Transverse colon (tissue), 4 donors: ENCODE measurements at regions not wholly inside any gene's neighbourhood (a gene's known extent, or its start where the extent isn't known, plus 50 kb on each side); places are given as distances from the start of the nearest gene placed in this dataset.

Source experiments
- DNase-seq: peaks from one replicate; pipeline ENCODE4 v3.0.0-alpha.2; 2019
- H3K27ac ChIP-seq, 4 donors: fragments of 200-600 bp; sonication (generic); 2 replicates each; pipeline ENCODE4 v1.5.1; 2016 to 2018; ENCODE audit warnings: inconsistent platforms in 4 of 4
- H3K27me3 ChIP-seq: fragments of 200-600 bp; sonication (generic); 2 replicates; pipeline ENCODE4 v1.5.1; 2017; ENCODE audit warnings: inconsistent platforms
- H3K36me3 ChIP-seq, 4 donors: fragments of 200-600 bp; sonication (generic); 2 replicates each; pipeline ENCODE4 v1.5.1; 2017 to 2019; ENCODE audit warnings: inconsistent platforms in 4 of 4
- H3K4me1 ChIP-seq, 4 donors: fragments of 200-600 bp; sonication (generic); 2 replicates each; pipeline ENCODE4 v1.5.1; 2017 to 2020; ENCODE audit warnings: inconsistent platforms in 4 of 4
- H3K4me3 ChIP-seq, 4 donors: fragments of 200-600 bp; sonication (generic); 1 replicate in 1 of 4; 2 replicates in 3 of 4; pipeline versions ENCODE4 v1.5.1 to v1.6.1; 2017 to 2019; ENCODE audit warnings: inconsistent platforms in 4 of 4
- H3K9me3 ChIP-seq, 2 donors: fragments of 200-600 bp; sonication (generic); 2 replicates each; pipeline ENCODE4 v1.5.1; 2017 to 2019; ENCODE audit warnings: inconsistent platforms in 2 of 2
- CTCF ChIP-seq, 5 experiments: fragments of 200-600 bp in 3 of 5; fragments of 450-650 bp in 2 of 5; sonication (generic) in 3 of 5; IDR thresholded peaks; 1 replicate in 2 of 5; 2 replicates in 3 of 5; pipeline ENCODE4 v1.5.1; 2016 to 2017; ENCODE audit warnings: antibody characterized with exemption in 5 of 5, inconsistent platforms in 3 of 5, mild to moderate bottlenecking in 2 of 5, moderate library complexity in 1 of 5
- EP300 ChIP-seq: sonication (generic); formaldehyde crosslinking; IDR thresholded peaks from one replicate; pipeline ENCODE4 v1.6.1; 2017; ENCODE audit warnings: antibody characterized with exemption, low read depth
- POLR2A ChIP-seq: fragments of 450-650 bp; IDR thresholded peaks from one replicate; pipeline ENCODE4 v1.6.1; 2016; ENCODE audit warnings: antibody characterized with exemption, mild to moderate bottlenecking, moderate library complexity
- POLR2AphosphoS5 ChIP-seq, 3 donors: sonication (generic); formaldehyde crosslinking; IDR thresholded peaks; one replicate each; pipeline ENCODE4 v1.6.1; 2016; ENCODE audit warnings: antibody characterized with exemption in 3 of 3
- WGBS, 2 donors: methylation state at CpG; one replicate each; pipeline ENCODE4 v1.1.5; 2018; ENCODE audit warnings: low coverage in 1 of 2; 5-methylcytosine and 5-hydroxymethylcytosine counted together
- in situ Hi-C, 4 donors: fragments of 200-750 bp; cut with MboI; loops; one replicate each; pipeline versions ENCODE4 v1.15.0 to v1.15.1; 2017; ENCODE audit warnings: low sequenced_read_pairs in 3 of 4, low pct_ligation_motif_present in 1 of 4, low pct_unique_long_range_greater_than_20kb in 1 of 4
- intact Hi-C: fragments of 100-400 bp; cut with DNase I; formaldehyde crosslinking; loops from one replicate; pipeline ENCODE4 v1.15.1; 2023; ENCODE audit warnings: low total_unique reads

GRCh38 chr7:13416071-13416470 is 573.4 kb downstream of the ETV1 start:
- H3K36me3 ChIP-seq: no peaks in the 10 kb centered on the region
- no peak overlapping the region for H3K27ac ChIP-seq
- TF ChIP-seq CTCF (IDR thresholded peaks at IDR 0.05) (no peak), POLR2AphosphoS5 (IDR thresholded peaks at IDR 0.05) (no peak), POLR2A (no peak), EP300 (no peak)
- H3K4me1 ChIP-seq: no peaks in the 10 kb centered on the region
- H3K4me3 ChIP-seq: no peak overlapping the region
- H3K9me3 ChIP-seq: no peaks in the 10 kb centered on the region
- 71 to 100% methylated on average over 1 to 2 of the region's 2 CpGs for whole genome bisulfite sequencing, 2 donors
- intact Hi-C loops (no loop called here), in situ Hi-C loops (no loop called here)
- H3K27me3 ChIP-seq: no peaks in the 10 kb centered on the region
- DNase-seq: no peak

DNA sequence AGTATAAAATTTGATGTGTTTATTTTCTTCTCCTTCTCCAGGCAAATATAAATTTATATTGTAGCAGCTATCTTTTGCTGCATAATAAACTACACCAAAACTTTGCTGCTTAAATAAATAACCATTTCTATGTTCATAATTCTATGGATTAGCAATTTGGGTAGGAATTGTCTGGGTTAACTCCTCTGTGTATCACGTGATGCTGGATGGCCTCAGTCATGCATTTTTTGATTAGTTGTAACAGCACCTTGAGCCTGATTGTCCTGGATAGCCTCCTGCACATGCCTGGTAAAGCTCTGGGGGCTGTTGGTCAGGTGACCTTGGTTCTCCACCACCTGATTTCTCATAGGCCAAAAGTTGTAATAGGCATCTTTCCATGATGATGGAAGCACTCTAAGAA is 572.9 kb downstream of the ETV1 start:
- Histone ChIP-seq H3K9me3 (peaks cover 0 to 1% of the 10 kb centered on the region in 2 donors), H3K27me3 (no peaks in the 10 kb centered on the region), H3K4me1 (no peaks in the 10 kb centered on the region), H3K4me3 (no peak overlapping the region), H3K27ac (no peak overlapping the region), H3K36me3 (no peaks in the 10 kb centered on the region)
- 74 to 86% methylated on average over 1 of the region's 1 CpG for WGBS, 2 donors
- no peak for DNase-seq
- in situ Hi-C loops (no loop called here), intact Hi-C loops (no loop called here)
- TF ChIP-seq CTCF (IDR thresholded peaks at IDR 0.05) (no peak), EP300 (no peak), POLR2AphosphoS5 (IDR thresholded peaks at IDR 0.05) (no peak), POLR2A (no peak)

DNA sequence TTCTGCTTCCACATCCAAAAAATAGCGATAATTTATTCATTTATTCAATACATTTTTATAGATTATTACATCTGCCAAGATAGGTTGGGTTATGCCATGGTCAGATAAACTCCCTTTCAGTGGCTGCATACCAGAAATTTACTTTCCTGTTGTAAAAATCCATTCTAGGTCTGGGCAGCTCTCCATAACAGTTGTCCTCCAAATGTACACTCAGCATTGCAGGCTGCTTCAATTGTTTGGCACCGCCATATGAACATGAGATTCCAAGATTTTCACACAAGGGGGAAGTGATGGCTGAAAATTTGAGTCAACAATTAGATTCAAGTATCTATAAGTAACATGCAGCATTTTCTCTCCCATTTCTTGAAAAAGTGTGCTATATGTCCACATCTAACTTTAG is 568.7 kb downstream of the ETV1 start:
- no peaks in the 10 kb centered on the region for H3K36me3 ChIP-seq
- peaks cover 0 to 3% of the 10 kb centered on the region in 2 donors for H3K9me3 ChIP-seq
- in situ Hi-C loops: no loop called here
- no peaks in the 10 kb centered on the region for H3K27me3 ChIP-seq
- DNase-seq: no peak
- H3K4me1 ChIP-seq: no peaks in the 10 kb centered on the region
- WGBS, 2 donors: 79 to 90% methylated on average over 2 of the region's 2 CpGs
- TF ChIP-seq POLR2AphosphoS5 (IDR thresholded peaks at IDR 0.05): no peak
- no peak for TF ChIP-seq CTCF (IDR thresholded peaks at IDR 0.05)
- TF ChIP-seq POLR2A: no peak
- TF ChIP-seq EP300: no peak
- no peak overlapping the region for H3K4me3 ChIP-seq
- no peak overlapping the region for H3K27ac ChIP-seq
- intact Hi-C loops: no loop called here

GRCh38 chr7:13421776-13422175 is 567.7 kb downstream of the ETV1 start:
- 85 to 100% methylated on average over 1 to 4 of the region's 4 CpGs for WGBS, 2 donors
- in situ Hi-C loops: no loop called here

More at GRCh38 chr7:13421776-13422175, 567.7 kb downstream of the ETV1 start:
- Histone ChIP-seq H3K9me3 (peaks cover 0 to 3% of the 10 kb centered on the region in 2 donors), H3K27ac (no peak overlapping the region), H3K4me1 (no peaks in the 10 kb centered on the region), H3K27me3 (no peaks in the 10 kb centered on the region), H3K36me3 (no peaks in the 10 kb centered on the region), H3K4me3 (no peak overlapping the region)
- no peak for DNase-seq
- TF ChIP-seq POLR2AphosphoS5 (IDR thresholded peaks at IDR 0.05): no peak
- no peak for TF ChIP-seq EP300
- TF ChIP-seq POLR2A: no peak
- no peak for TF ChIP-seq CTCF (IDR thresholded peaks at IDR 0.05)
- intact Hi-C loops: no loop called here
